Stimulated activated CD4-positive, alpha-beta T cell treated with anti-CD3 and anti-CD28 coated beads, Interleukin-1b, Interleukin-23, amount 100 ng/mL, for 24 hours (primary cell): ENCODE measurements at regions not wholly inside any gene's neighbourhood (a gene's known extent, or its start where the extent isn't known, plus 50 kb on each side); places are given as distances from the start of the nearest gene placed in this dataset.
A peak's percentile ranks its signal among the peaks of the same experiment; 100 is the strongest.

Experiments
- DNase-seq, 4 experiments: peaks; one replicate each; pipeline ENCODE4 v3.0.0-alpha.2; 2020; ENCODE audit warnings: low read depth in 4 of 4, low spot score in 1 of 4

DNA sequence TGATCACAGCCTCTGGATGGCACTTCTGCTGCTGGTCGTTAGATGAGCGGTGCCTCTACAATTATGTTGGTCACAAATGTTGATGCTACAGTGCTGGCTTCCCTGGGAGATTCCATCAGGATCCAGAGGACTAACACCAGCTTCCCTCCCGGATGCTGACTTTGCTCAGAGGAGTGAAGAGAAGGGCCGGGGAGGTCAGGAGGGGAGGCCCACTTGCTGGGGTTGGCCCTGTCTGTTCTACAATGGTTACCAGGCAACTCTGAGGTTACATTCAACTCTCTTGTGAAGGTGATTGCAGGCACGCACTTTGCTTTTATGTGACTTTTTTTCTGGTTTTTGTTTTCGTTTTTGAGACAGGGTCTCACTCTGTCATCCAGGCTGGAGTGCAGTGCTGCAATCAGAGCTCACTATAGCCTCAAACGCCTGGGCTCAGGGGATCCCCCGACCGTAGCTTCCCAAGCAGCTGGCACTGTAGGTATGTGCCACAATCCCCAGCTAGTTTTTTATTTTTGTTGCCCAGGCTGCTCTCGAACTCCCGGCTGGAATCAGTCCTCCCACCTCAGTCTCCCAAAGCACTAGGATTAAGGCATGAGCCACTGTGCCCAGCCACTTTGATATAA, 112.5 kb downstream of the ADSS2 start:
- no peak for DNase-seq

DNA sequence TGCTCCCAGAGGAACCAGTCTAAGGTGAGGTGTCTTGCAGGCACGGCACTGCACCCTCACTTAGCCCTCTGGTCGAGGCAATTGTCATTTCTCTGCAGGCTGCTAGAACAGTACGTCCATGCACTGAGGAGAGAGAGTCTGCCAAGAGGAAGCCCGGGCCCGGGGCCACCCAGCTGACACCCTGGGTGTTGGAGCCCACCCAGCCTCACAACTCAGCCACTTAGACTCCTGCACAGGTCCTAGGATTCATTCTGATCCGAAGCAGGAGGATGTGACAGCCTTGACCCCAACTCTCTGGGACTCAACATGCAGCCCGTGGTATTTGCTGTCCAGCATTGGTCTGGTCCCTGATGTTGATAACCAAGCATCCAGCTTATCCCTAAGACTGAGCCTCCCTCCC, 111.9 kb downstream of the ADSS2 start:
- DNase-seq, result no peak

DNA sequence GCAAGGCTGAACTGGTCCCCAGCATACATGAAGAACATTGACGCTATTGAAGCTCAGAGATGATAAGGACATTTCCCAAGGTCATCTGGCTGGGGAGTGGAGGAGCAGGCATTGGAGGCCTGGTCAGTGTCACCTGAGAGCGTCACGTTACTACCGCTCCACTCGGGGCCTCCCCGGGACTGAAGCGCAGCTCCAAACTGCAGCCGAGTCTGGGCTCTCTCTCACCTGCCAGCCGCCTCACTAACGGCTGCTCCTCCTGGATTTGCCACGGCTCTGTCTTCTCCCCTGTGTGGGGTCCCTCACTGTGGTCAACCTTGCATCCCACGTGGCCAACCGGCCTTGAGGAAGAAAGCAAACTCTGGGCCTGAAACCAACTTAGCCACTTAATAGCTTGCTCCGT, 111.3 kb downstream of the ADSS2 start:
- DNase-seq, result no peak

DNA sequence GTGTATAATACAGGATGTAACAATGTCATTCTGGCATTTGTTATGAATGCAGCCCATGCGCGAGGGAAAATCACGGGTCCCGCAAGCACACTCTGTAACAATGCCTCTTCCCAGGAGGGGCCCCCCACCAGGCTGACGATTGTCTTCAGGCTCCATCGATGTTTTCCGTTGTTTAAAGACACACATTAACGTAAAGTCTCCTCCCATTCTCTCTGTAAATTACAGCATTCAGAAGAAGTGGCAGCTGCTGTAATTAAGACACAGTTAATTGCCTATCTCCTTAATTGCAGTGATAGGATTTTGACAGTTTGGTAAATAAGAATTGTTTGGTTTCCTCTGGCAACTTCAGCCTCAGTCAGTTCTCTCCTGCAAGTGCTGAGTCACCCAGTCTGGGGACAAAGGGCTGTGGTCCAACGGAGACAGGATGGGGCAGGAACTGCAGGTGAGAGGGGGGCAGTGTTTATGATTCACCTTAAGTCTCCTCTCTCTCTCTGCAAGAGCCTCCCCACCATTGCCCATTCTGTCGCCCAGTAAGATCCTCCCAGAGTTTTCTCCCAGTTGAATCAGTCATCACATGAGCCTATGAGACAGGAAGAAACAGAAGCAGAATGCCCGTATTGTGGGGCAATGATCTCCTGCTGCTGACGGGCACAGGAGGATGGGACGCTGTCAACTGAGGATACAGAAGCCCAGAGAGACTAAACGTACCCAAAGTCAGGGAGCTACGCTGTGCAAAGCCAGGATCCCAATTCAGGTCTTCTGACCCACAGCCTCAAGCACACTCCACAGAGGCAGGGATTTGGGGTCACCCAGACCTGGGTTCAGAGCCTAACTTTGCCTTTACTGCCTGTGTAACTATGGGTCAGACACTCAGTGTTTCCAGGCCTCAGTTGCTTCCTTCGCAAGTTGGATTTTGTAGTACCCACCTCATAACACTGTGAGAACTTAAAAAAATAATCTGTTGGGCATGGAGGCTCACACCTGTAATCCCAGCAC, 110.0 kb downstream of the ADSS2 start:
- no peak for DNase-seq

DNA sequence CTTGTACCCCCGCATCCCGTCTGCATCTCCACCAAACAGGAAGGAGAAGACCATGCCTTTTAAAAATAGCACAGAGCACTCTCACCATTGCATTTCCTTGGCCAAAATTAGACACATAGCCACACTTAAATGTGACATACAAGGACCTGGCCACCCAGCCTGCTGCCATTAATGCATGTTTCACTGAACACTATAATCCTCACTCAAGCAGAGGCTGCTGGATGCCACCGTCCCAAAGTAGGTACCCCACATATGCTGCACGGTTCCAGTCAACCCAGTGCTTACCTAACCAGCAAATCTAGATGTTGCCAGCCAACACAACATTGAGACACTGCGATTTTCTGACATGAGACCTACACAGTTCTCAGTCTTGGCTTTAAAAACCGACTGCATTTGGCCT, 107.7 kb downstream of the ADSS2 start:
- no peak for DNase-seq

DNA sequence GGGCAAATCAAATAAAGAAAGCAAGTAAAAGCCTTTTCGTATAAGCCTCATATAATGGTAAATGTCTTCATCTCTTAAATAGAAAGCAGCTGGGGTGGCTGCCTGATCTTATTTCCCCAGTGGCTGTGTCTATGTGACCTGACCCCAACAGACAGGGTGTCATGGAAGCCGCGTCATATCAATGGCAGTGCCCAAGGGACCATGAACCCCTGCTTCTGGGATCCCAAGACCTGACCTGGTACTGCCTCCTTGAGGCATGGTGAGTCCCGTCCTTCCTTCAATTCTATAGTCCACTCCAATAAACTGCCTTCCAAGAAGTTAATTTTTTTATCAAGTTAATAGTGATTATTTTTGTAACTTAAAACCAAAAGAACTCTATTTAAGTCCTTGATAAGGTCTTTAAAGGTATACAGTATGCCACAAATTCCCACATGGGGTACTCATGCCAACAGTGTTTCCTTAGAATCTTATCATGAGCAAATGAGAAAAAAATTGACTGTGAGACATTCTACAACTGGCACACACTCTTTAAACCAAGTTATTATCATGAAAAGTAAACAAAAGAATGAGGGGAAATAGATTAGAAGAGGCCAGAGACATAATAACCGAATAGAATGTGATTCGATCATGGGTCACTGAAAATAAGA, 104.6 kb downstream of the ADSS2 start:
- no peak for DNase-seq

DNA sequence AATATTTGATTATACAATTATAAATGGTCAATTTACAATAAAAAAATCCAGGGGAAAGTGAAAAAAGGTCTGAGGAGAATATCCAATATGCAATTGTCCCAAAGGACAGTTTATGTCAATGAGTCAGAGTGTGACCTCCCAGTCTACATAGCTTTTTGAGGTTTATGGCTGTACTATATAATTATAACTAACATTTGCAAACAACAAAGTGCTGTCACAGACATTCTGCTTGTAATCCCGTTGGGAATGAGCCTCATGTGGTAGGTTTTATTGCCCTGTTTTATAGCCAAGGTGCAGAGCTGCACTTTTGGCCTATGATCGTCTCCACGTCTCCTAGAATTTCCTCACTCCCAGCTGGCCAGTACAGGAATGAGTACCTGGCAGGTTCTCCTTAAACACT, 103.8 kb downstream of the ADSS2 start:
- DNase-seq, result no peak

DNA sequence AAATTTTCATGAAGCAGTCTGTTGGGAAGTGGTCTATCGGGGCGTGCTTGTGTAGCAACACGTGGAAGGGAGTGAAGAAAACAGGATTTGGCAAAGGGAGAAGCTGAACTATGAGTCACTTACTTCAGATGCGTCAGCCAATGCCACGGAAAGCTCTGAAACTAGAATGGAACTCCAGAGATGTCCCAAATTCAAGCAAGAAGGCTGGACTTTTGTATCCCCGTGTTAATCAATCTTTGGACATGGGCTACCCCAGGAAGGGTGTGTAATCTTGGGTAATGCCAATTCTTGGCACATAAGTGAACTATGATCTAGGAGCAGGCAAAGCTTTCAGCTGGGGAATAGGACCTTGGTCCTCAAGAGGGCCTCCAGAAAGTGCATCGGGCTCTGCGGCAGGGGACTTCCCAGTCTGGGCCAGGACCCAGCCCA, 102.6 kb downstream of the ADSS2 start:
- no peak for DNase-seq

DNA sequence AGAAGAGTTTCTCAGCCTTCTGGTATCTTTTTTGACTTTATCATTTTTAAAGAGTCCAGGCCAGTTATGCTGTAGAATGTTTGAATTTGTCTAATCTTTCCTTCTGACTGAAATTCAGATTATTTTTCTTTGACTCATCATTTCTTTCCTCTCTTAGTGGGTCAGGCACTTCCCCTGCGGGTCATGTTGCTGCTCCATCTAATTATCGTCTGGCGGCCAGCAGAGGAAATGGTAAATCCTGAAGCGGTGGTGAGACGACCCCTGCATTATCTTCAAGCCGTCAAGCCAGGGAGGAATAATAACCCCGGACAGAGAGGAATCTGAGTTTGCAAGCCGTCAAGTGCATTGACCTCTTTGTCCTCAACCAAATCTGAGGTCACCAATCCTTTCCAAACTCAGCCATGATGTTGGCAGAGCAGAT, 102.1 kb downstream of the ADSS2 start:
- no peak for DNase-seq

DNA sequence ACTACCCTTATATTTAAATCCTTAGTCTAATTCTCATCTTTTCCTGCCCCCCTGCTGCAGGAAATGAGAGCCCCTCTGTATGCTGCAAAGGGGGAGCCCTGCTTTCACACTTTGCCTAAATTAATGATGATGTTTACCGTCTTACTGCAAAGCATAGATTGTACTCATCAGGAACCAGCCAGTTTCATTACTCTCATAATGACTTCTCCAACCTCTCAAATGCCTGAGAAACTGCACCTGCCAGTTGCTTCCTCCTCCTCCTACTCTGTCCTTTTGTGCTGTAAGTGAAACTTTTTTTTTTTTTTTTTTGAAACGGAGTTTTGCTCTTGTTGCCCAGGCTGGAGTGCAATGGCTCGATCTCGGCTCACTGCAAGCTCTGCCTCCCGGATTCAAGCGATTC, 101.7 kb downstream of the ADSS2 start:
- no peak for DNase-seq

DNA sequence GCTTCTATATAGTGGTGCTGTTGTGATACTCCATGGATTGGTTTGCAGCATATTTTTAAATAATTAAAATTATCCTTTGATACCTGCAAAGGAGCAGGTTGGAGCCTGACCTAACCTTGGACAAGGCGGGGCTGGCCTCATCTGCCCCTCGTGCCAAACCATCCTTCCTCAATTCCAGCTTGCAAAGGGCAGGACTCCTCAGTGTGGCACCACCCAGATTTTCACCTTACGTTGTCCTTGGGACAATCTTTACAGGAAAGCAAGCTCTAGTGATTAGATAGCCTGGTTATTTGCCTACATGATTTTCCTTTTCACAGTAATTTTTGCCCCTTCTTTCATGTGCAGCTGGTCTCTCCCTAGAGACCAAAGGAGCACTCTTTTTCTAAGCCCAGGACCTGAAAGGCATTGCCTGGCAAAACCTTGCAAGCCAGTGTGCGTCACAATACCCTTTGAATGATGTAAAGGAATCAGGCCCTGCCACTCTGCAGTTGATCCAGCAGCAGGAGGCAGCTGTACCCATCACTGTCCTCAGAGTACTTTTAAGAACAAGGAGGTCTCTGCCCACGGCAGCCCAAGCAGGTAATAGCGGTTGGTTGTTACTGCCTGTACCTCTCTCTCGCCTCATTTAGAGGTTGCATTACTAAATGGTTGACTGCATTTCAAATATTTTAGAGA, 99.4 kb downstream of the ADSS2 start:
- DNase-seq, result no peak

DNA sequence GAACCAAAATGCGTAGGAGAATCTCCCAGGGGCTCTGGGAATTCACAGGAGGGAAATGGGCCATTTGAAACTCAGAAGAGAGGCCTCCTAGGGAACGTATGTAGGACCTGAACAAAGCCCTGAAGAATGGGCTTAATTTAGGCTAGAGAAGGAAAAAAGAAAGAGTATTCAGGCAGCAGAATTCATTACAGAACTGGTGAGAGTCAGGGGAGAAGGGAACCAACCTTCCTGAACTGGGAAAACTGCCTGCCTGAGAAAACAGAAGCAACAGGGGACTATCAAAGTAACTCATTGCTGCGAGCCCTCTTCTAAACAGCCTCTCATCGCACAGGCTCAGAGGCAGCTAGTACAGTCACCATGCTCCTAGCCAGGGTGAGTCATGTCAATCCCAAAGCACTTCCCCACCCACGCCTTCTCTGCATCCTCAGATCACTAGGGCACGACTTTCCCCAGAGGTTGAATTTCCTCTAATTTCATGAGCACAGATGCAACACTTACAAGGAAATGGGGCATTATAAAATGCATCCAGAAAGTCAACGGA, 98.1 kb downstream of the ADSS2 start:
- DNase-seq, result peak in 1 of 4 experiments; percentile 11

DNA sequence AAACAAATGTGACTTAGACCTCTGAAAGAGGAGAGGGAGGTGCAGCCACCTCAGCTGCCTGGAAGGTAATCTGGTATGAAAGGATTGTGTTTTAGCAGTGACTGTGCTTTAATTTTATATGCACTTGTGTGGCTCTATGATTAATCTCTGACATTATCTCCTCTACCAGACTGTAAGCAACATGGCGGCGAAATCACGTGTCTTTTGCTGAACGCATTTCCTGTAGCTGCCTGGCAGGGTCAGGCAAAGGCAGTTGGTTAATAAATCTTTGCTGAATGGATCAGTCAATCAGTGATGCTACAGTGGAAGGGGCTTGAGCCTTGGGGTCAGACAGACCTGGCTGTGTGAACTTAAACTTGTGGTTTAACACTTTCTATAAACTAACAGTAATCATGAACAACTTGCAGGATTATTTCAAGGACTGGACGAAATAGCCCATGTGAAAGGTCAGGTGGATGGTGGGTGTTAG, 96.9 kb downstream of the ADSS2 start:
- no peak for DNase-seq

DNA sequence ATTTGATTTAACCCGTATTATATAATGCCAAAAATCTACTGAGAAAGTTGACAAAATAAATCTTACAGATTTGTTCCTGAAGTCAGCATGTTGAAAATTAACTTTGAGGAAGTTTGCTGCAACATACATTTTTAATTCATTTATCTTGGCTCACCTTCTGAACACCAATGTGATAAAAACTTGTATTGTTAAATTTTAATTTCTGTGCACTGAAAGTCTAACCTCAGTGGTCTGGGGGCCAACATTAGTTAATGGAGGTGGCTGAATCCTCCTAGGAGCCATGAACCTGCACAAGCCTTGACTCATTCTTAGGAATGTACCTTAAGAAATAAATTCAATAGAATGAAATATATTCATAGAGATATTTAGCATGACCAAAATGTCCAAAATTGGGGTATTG, 95.3 kb downstream of the ADSS2 start:
- no peak for DNase-seq
